Caco-2 (cell line): ENCODE measurements at regions not wholly inside any gene's neighbourhood (a gene's known extent, or its start where the extent isn't known, plus 50 kb on each side); places are given as distances from the start of the nearest gene placed in this dataset.

Source experiments
- BruUV-seq: library from RNA; stranded (reverse); fragments of 400-500 nt; replicated peaks from 2 replicates; lab custom pipeline; 2021; lab: Mats Ljungman, UMichigan
- CTCF ChIA-PET: fragments of 300-600 bp; sonication (Branson Sonifier 250); formaldehyde crosslinking; loops from one replicate; lab custom pipeline; 2022; ENCODE audit warnings: antibody characterized with exemption; lab: Charles Lee
- POLR2A ChIA-PET: fragments of 300-600 bp; sonication (Branson Sonifier 250); formaldehyde crosslinking; loops from one replicate; lab custom pipeline; 2022; ENCODE audit warnings: antibody characterized with exemption; lab: Charles Lee
- DNase-seq, 2 experiments: peaks; one replicate each; pipeline versions ENCODE4 v3.0.0 to v3.0.0-alpha.2; 2020 to 2022
- H3K27me3 ChIP-seq: replicated peaks from 2 replicates; pipeline ENCODE4 v1.6.0; 2011; ENCODE audit warnings: low read length; ENCODE audit not compliant: control insufficient read depth, insufficient read depth
- H3K36me3 ChIP-seq: 2 replicates; pipeline ENCODE4 v1.5.1; 2011; ENCODE audit warnings: low read length; ENCODE audit not compliant: control insufficient read depth, insufficient read depth
- H3K4me1 ChIP-seq: fragments of 250-450 bp; sonication (Bioruptor Pico); 2 replicates; pipeline ENCODE4 v1.5.1; 2020; ENCODE audit warnings: mild to moderate bottlenecking
- H3K4me3 ChIP-seq: 2 replicates; pipeline ENCODE4 v1.5.1; 2011; ENCODE audit warnings: low read depth, mild to moderate bottlenecking, control low read depth, low read length
- H3K9me3 ChIP-seq: fragments of 250-450 bp; sonication (Bioruptor Pico); 2 replicates; pipeline ENCODE4 v1.5.1; 2020; ENCODE audit warnings: mild to moderate bottlenecking, moderate library complexity
- H3K27ac Mint-ChIP-seq: one replicate; pipeline ENCODE4 v1.8.0; 2022; ENCODE audit warnings: mixed read lengths; ENCODE audit not compliant: unreplicated experiment
- H3K27me3 Mint-ChIP-seq: one replicate; pipeline ENCODE4 v1.8.0; 2022; ENCODE audit warnings: mixed read lengths; ENCODE audit not compliant: insufficient read depth, unreplicated experiment
- H3K36me3 Mint-ChIP-seq: one replicate; pipeline ENCODE4 v1.8.0; 2022; ENCODE audit warnings: mild to moderate bottlenecking, mixed read lengths; ENCODE audit not compliant: insufficient read depth, unreplicated experiment
- H3K4me1 Mint-ChIP-seq: one replicate; pipeline ENCODE4 v1.8.0; 2022; ENCODE audit warnings: low read depth, mixed read lengths; ENCODE audit not compliant: unreplicated experiment
- H3K4me3 Mint-ChIP-seq: one replicate; pipeline ENCODE4 v1.8.0; 2022; ENCODE audit warnings: mild to moderate bottlenecking, moderate library complexity, mixed read lengths; ENCODE audit not compliant: unreplicated experiment
- H3K9me3 Mint-ChIP-seq: one replicate; pipeline ENCODE4 v1.8.0; 2022; ENCODE audit warnings: mixed read lengths; ENCODE audit not compliant: unreplicated experiment
- intact Hi-C: fragments of 100-400 bp; cut with micrococcal nuclease; formaldehyde crosslinking; loops from one replicate; pipeline ENCODE4 v1.10.0; 2022; ENCODE audit not compliant: unreplicated experiment
- TF ChIP-seq, protein P1 (sequence below), 2 experiments: fragments of 200-600 bp in 1 of 2; IDR thresholded peaks; 1 replicate in 1 of 2; 2 replicates in 1 of 2; pipeline versions ENCODE4 v1.5.1 to v1.8.0; 2011 to 2022; ENCODE audit warnings: antibody characterized with exemption in 1 of 2, control low read depth in 1 of 2, inconsistent platforms in 1 of 2, low read depth in 1 of 2, low read length in 1 of 2, mild to moderate bottlenecking in 1 of 2, moderate library complexity in 1 of 2; ENCODE audit not compliant: insufficient read depth in 1 of 2, severe bottlenecking in 1 of 2, unreplicated experiment in 1 of 2

DNA sequence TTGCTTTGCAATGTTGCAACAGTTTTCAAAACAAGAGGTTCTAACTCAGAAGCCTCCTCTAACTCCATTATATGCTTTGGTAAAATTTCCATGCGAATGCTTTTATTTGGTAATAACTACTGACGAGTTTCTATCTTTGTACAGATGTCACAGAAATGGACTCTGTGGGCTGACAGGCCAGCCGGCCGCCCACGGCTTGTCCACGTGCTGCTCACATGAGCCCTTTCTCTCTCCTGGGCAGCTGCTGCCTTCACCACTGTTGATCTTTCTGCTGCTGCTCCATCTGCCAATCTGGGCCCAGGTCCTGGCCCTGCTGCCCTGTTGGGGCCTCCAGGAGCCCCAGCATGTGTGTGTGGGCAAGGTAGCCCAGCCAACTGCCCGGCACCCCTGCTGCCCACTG lies 168.2 kb upstream of the TMEM132C start:
- no TSS peak for BruUV-seq
- no peaks in the 10 kb centered on the region for H3K4me1 ChIP-seq
- no peaks in the 10 kb centered on the region for H3K4me1 Mint-ChIP-seq
- H3K4me3 Mint-ChIP-seq = no peak overlapping the region
- POLR2A ChIA-PET = no interaction called here
- CTCF ChIA-PET = no interaction called here
- no peaks in the 10 kb centered on the region for H3K27me3 ChIP-seq
- no peaks in the 10 kb centered on the region for H3K36me3 Mint-ChIP-seq
- no peaks in the 10 kb centered on the region for H3K27me3 Mint-ChIP-seq
- H3K4me3 ChIP-seq = no peak overlapping the region
- H3K9me3 Mint-ChIP-seq = no peaks in the 10 kb centered on the region
- TF ChIP-seq, protein P1, sequence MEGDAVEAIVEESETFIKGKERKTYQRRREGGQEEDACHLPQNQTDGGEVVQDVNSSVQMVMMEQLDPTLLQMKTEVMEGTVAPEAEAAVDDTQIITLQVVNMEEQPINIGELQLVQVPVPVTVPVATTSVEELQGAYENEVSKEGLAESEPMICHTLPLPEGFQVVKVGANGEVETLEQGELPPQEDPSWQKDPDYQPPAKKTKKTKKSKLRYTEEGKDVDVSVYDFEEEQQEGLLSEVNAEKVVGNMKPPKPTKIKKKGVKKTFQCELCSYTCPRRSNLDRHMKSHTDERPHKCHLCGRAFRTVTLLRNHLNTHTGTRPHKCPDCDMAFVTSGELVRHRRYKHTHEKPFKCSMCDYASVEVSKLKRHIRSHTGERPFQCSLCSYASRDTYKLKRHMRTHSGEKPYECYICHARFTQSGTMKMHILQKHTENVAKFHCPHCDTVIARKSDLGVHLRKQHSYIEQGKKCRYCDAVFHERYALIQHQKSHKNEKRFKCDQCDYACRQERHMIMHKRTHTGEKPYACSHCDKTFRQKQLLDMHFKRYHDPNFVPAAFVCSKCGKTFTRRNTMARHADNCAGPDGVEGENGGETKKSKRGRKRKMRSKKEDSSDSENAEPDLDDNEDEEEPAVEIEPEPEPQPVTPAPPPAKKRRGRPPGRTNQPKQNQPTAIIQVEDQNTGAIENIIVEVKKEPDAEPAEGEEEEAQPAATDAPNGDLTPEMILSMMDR (IDR thresholded peaks at IDR 0.05; ENCODE audit: insufficient read depth in 1 of 2, low read depth in 1 of 2, low read length in 1 of 2, severe bottlenecking in 1 of 2, unreplicated experiment in 1 of 2) = no peak
- no peak overlapping the region for H3K27ac Mint-ChIP-seq
- intact Hi-C loops = no loop called here
- DNase-seq = no peak
- no peaks in the 10 kb centered on the region for H3K36me3 ChIP-seq
- no peaks in the 10 kb centered on the region for H3K9me3 ChIP-seq

DNA sequence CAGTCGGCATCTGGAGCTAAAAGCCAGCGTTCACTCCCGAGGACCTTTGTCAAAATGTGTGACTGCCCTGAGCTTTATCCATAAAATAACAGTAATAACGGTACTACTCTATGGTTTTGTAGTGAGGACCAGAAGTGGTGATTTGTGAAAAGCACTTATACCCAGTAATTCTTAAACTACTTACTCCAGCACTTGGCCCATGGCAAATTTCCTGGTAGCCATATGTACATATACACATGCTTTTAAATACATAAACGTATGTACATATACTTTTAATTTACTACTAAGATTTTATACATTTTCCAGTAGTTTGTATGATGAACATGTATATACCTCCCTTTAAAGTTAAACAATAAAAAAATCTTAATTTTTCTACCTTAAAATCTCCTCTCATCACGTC lies 163.8 kb upstream of the TMEM132C start:
- no TSS peak for BruUV-seq
- intact Hi-C loops = no loop called here
- H3K27me3 ChIP-seq = no peaks in the 10 kb centered on the region
- Mint-ChIP-seq H3K9me3 (no peaks in the 10 kb centered on the region), H3K4me1 (no peaks in the 10 kb centered on the region), H3K4me3 (no peak overlapping the region), H3K36me3 (no peaks in the 10 kb centered on the region), H3K27me3 (no peaks in the 10 kb centered on the region), H3K27ac (no peak overlapping the region)
- no peaks in the 10 kb centered on the region for H3K4me1 ChIP-seq
- ChIA-PET CTCF (no interaction called here), POLR2A (no interaction called here)
- no peaks in the 10 kb centered on the region for H3K9me3 ChIP-seq
- H3K36me3 ChIP-seq = no peaks in the 10 kb centered on the region
- no peak for DNase-seq
- no peak overlapping the region for H3K4me3 ChIP-seq
- TF ChIP-seq, protein P1 (IDR thresholded peaks at IDR 0.05; ENCODE audit: insufficient read depth in 1 of 2, low read depth in 1 of 2, low read length in 1 of 2, severe bottlenecking in 1 of 2, unreplicated experiment in 1 of 2) = no peak

DNA sequence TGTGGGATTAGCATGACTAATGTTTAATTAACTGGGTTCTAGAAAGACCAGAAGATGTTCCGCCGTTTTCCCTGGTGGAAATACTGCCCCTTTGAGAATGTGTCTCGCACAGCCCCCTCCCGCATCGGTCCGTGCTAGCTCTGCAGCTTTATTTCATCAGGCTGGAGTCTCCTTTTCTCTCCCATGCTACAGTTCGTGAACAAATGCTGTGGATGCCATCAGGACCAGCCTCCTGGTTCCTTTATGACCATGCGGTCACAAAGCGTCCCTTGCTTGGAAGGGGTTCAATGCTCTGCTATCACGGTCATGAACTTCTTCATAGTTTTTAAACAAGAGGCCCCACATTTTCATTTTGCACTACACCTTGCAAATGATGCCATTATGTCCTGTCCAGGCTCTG lies 157.7 kb upstream of the TMEM132C start:
- H3K4me3 ChIP-seq = no peak overlapping the region
- H3K4me1 ChIP-seq = no peaks in the 10 kb centered on the region
- no peaks in the 10 kb centered on the region for H3K9me3 ChIP-seq
- BruUV-seq = no TSS peak
- Mint-ChIP-seq H3K4me1 (no peaks in the 10 kb centered on the region), H3K27ac (no peak overlapping the region), H3K4me3 (no peak overlapping the region), H3K27me3 (no peaks in the 10 kb centered on the region), H3K9me3 (peaks cover 6% of the 10 kb centered on the region), H3K36me3 (no peaks in the 10 kb centered on the region)
- no peaks in the 10 kb centered on the region for H3K27me3 ChIP-seq
- no peaks in the 10 kb centered on the region for H3K36me3 ChIP-seq
- intact Hi-C loops = no loop called here
- DNase-seq = no peak
- TF ChIP-seq, protein P1 (IDR thresholded peaks at IDR 0.05; ENCODE audit: insufficient read depth in 1 of 2, low read depth in 1 of 2, low read length in 1 of 2, severe bottlenecking in 1 of 2, unreplicated experiment in 1 of 2) = no peak
- ChIA-PET CTCF (no interaction called here), POLR2A (no interaction called here)
